Left ventricle myocardium inferior (tissue), 1 donor: ENCODE measurements at regions not wholly inside any gene's neighbourhood (a gene's known extent, or its start where the extent isn't known, plus 50 kb on each side); places are given as distances from the start of the nearest gene placed in this dataset.

Source experiments
- DNase-seq: peaks from one replicate; pipeline ENCODE4 v3.0.0-alpha.2; 2020
- H3K27ac ChIP-seq: fragments of 200-600 bp; replicated peaks from 2 replicates; pipeline ENCODE4 v1.8.0; 2021
- H3K27me3 ChIP-seq: fragments of 200-600 bp; 2 replicates; pipeline ENCODE4 v1.8.0; 2021; ENCODE audit warnings: low read depth
- H3K36me3 ChIP-seq: fragments of 200-600 bp; 2 replicates; pipeline ENCODE4 v1.8.0; 2021
- H3K4me1 ChIP-seq: fragments of 200-600 bp; 2 replicates; pipeline ENCODE4 v1.8.0; 2021
- H3K4me3 ChIP-seq: fragments of 200-600 bp; 2 replicates; pipeline ENCODE4 v1.8.0; 2021; ENCODE audit warnings: mild to moderate bottlenecking, moderate library complexity
- H3K9me3 ChIP-seq: fragments of 200-600 bp; replicated peaks from 2 replicates; pipeline ENCODE4 v1.8.0; 2021
- intact Hi-C: fragments of 100-400 bp; cut with micrococcal nuclease; formaldehyde crosslinking; loops from one replicate; pipeline ENCODE4 v1.11.0; 2022
- TF ChIP-seq, protein P1 (sequence below): fragments of 200-600 bp; IDR thresholded peaks from 2 replicates; pipeline ENCODE4 v1.8.0; 2021; ENCODE audit warnings: antibody characterized with exemption, mild to moderate bottlenecking, borderline replicate concordance
- donor health status: DM: no; HTN: yes; CAD: no; lungs with severe emphysema.

DNA sequence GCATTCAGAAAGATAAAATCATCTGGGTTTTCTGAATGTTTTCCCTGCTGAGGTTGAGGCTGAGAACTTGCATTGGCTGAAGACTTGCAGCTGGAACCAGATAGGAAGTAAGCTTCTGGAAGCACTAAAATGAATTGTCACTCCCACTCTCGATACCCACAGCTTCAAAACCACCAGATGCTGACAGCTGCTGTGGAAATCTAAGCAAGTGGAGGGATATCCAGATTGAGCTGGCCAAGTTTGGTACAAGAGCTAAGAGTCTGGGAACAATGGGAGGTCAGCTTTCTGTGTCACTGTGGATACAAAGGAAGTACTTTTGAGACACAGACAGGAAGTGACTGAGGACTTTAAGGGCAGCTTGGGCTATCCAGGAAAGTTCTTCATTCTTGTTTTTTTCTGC is 51.3 kb upstream of the CD44 start:
- no peak for DNase-seq
- H3K27me3 ChIP-seq = no peaks in the 10 kb centered on the region
- intact Hi-C loops = no loop called here

DNA sequence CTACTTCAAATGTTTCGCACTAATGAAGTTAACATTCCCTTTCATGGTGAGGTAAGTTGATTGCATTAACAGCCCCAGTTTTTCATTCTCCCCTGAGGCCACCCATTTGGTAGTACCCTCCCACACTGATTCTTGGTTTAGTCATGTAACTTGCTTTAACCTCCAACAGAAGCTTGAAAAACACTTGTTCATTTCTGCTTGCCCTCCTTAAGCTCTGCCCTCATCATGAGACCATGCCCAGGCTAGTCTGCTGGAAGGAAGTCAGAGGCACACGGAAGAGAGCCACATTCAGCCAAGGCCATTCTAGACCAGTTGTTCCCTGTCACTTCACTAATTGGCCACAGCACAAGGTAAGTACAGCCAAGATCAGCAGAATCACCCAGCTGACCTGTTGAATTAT is 50.7 kb upstream of the CD44 start:
- no peak for DNase-seq
- intact Hi-C loops = no loop called here
- Histone ChIP-seq H3K9me3 (no peaks in the 10 kb centered on the region), H3K27me3 (no peaks in the 10 kb centered on the region), H3K4me1 (peaks cover 56% of the 10 kb centered on the region), H3K4me3 (no peak overlapping the region), H3K27ac (peak overlapping the region; percentile 71), H3K36me3 (no peaks in the 10 kb centered on the region)
- TF ChIP-seq, protein P1, sequence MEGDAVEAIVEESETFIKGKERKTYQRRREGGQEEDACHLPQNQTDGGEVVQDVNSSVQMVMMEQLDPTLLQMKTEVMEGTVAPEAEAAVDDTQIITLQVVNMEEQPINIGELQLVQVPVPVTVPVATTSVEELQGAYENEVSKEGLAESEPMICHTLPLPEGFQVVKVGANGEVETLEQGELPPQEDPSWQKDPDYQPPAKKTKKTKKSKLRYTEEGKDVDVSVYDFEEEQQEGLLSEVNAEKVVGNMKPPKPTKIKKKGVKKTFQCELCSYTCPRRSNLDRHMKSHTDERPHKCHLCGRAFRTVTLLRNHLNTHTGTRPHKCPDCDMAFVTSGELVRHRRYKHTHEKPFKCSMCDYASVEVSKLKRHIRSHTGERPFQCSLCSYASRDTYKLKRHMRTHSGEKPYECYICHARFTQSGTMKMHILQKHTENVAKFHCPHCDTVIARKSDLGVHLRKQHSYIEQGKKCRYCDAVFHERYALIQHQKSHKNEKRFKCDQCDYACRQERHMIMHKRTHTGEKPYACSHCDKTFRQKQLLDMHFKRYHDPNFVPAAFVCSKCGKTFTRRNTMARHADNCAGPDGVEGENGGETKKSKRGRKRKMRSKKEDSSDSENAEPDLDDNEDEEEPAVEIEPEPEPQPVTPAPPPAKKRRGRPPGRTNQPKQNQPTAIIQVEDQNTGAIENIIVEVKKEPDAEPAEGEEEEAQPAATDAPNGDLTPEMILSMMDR = no peak

More for the DNA sequence above, 51.3 kb upstream of the CD44 start:
- TF ChIP-seq, protein P1 = no peak
- Histone ChIP-seq H3K4me1 (peaks cover 59% of the 10 kb centered on the region), H3K4me3 (no peak overlapping the region), H3K36me3 (no peaks in the 10 kb centered on the region), H3K27ac (peak overlapping the region; percentile 71), H3K9me3 (no peaks in the 10 kb centered on the region)

DNA sequence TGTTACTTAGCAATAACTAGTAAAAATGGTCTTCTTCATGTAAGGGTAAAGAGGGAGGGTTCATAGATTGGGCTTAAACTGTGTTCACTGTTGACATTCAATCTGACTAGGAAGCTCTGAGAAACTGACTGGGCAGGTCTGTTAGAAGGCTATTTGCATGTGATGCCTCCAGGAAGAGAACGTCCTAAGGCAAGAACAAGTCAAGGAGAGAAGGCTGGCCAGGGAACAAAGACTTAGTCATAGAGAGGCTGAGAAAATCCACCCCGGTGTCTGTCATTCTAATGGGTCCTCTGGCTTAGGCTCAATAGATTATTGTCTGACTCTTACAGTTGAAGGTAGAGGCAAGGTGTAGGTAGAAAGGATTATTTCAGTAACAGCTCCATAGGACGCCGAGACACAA is 50.3 kb upstream of the CD44 start:
- Histone ChIP-seq H3K9me3 (no peaks in the 10 kb centered on the region), H3K36me3 (no peaks in the 10 kb centered on the region), H3K27ac (no peak overlapping the region), H3K4me1 (peaks cover 52% of the 10 kb centered on the region), H3K4me3 (no peak overlapping the region), H3K27me3 (no peaks in the 10 kb centered on the region)
- no peak for DNase-seq
- intact Hi-C loops = no loop called here
- TF ChIP-seq, protein P1 = no peak
